Muscle of arm (tissue), 1 donor: ENCODE measurements at regions not wholly inside any gene's neighbourhood (a gene's known extent, or its start where the extent isn't known, plus 50 kb on each side); places are given as distances from the start of the nearest gene placed in this dataset.

Source experiments
- DNase-seq: peaks from one replicate; pipeline ENCODE4 v3.0.0-alpha.2; 2013

DNA sequence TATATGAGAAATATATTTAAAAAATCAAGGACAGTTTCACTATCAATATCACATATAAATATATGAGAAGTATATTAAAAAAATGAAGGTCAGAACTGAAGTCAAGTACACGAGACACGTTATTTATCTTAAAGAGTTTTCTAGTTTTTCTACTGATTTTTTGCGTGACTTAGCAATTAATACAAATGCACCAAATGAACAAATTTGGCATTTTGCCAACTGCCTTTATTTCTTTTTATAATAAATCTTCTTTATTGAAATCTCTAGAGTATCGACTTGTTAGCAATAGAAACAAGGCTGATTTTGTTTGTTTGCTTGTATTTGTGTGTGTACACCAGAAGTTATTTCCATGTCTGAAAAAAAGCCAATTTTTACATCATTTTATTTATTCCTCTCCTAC lies 1684.7 kb upstream of the RAG2 start:
- DNase-seq, result no peak

DNA sequence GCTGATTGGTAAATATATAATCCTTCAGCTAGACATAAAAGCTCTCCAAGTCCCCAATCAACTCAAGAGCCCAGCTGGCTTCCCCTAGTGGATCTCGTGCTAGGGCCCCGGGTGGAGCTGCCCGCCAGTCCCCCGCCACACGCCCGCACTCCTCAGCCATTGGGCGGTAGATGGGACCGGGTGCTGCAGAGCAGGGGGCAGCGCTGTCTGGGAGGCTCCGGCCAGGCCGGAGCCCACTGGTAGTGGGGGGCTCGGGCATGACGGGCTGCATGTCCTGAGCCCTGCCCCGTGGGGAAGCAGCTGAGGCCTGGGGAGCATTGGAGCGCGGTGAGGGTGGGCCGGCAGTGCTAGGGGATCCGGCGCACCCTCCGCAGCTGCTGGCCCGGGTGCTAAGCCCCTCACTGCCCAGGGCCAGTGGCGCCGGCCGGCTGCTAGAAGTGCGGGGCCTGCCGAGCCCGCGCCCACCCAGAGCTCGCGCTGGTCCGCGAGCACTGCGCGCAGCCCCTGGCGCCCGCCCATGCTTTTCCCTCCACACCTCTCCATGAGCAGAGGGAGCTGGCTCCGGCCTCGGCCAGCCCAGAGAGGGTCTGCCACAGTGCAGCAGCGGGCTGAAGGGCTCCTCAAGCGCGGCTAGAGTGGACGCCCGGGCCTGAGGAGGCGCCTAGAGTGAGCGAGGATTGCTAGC lies 1680.6 kb upstream of the RAG2 start:
- no peak for DNase-seq

DNA sequence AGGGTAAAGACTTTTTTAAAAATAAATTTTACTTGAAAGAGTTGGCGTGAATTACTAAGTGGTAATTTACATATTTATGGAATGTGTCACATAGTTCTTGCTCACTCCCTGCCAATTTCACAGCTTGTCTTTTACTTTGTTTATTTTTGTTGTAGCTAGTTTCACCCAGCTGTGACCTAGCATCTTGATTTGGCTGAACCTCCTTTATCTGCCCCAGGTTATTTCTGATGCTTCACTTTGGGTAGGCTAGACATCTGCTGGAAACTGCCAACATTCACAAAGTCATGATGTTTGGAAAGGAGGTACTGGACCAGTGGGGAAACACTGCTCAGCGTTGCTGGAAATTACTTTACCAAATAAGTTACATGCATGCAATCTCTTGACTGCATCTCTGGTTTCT lies 1676.0 kb upstream of the RAG2 start:
- no peak for DNase-seq

DNA sequence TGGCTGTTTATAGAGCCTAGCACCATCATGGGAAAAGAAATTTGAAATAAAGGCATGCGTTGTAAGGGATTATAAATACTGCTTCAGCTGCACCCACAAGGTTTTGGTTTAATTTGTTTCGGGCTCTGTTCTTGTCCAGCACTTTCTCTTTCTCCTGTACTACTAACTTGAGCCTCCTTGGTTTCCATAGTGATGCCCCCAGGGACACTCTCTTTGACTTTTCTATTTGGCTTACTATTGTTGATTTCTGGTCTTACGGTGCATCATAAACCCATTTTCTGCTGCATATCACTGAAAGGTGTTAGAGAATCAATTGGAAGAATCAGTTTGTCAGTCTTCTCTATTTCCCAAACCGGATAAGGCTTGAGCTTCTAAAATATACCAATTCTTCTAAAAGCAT lies 1674.3 kb upstream of the RAG2 start:
- peak; percentile 15 for DNase-seq

DNA sequence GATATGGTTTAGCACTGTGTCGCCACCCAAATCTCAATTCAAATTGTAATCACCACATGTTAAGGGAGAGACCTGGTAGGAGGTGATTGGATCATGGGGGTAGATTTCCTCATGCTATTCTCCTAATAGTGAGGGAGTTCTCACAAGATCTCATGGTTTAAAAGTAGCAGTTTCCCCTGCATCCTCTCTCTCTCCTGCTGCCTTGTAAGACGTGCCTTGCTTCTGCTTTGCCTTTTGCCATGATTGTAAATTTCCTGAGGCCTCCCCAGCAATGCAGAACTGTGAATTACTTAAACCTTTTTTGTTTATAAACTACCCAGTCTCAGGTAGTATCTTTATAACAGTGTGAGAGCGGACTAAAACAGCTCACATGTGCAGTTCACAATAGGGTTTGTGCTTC lies 1668.7 kb upstream of the RAG2 start:
- DNase-seq, result no peak

DNA sequence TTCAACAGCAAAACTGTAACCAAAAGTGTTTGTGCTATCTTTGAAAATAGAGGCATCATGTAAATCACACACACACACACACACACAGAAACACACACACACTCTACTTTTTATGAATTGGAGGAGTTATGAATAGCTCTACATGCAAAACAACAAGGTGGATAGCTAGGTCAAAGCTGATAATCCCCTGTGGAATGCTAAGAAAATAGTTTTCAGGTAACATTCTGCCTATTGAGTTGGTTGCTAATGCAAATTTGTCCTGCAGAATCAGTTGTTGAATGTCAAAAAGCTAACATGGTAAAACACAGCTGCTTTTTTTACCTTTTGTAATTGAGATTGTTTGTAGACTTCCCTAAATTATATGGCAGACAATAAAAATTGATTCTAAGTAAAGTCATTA lies 1658.4 kb upstream of the RAG2 start:
- no peak for DNase-seq

DNA sequence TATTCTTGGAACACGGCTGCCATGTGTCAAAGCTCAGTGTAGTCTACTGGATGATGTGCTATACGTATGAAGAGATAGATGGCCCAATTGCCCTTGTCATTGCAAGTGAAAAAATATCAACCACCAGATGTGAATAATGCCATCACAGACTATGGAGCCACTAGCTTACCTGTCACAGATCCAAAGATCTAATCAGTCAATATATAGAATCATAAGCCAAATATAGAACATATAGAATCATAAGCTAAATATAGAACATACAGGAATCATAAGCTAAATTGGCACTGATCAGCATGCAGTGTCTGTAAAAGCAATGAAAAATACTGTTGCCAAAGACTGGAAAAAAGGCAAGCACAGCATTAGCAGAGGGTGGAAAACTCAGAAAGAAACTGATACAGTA lies 1656.9 kb upstream of the RAG2 start:
- no peak for DNase-seq

DNA sequence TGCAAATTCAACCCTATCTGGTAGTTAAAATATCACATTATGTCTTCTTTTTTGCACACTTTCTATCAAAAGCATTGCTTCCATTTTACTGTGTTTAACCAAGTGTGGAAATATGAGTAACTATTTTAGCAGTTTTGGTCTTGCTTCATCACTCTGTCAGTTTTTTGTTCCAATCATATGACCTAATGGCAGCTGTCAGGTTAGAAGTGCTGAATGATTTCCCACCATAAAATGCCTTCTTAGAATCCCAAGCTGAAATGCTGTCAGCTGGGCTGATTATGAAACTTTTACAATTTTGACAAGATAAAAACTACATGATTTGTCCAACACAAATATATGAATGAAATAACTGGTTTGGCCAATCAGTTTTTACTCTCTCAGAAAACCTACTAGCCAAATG lies 1654.6 kb upstream of the RAG2 start:
- DNase-seq, result no peak

DNA sequence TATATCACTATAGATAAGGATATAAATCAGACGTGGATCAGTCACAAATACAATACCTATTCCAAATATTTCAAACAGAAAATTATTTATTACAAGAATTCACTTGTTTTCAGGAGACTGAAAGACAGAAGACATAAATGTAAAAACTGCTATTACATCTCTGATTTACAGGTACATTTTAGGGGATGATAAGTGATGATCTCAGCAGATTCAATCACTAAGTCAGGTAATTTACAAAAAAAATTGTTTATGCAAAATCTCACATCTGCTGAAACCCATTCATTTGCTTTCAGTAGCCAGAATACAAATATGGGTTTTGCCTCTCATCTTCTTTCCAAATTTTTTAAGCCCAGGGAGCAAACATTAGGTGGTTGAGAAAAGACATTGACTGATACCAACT lies 1648.4 kb upstream of the RAG2 start:
- no peak for DNase-seq

DNA sequence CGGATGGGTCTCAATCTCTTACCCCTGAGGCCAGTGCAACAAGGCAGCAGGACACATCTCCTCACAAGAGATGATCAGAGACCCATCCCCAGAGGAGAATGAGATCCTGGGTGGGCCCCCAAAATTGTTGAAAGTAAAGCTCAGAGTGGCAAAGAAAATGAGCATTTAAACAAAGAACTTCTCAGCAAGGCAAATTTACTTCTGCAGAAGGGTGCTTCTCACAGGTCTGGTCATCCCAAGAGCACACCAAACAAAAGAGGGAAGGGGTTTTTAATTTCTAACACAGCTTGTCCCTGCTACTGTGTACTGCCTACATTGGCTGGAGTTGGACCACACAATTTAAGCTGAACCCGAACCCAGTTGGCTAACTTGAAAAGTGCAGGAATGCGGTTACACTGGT lies 1628.6 kb upstream of the RAG2 start:
- no peak for DNase-seq

DNA sequence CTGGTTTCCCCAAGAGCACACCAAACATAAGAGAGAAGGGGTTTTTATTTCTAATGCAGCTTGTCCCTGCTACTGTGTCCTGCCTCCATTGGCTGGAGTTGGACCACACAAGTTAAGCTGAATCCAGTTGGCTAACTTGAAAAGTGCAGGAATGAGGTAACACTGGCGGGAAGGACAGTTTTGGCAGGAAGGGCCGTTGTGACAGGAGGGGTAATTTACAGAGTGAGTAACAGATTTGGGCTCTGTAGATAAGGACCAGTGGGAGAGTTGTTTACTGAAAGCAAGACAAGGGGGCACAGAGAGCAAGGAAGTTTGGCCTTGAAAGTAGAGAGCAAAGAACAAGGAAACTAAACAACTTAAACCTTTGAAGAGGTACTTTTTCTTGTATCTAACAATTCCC lies 1623.3 kb upstream of the RAG2 start:
- DNase-seq, result no peak

DNA sequence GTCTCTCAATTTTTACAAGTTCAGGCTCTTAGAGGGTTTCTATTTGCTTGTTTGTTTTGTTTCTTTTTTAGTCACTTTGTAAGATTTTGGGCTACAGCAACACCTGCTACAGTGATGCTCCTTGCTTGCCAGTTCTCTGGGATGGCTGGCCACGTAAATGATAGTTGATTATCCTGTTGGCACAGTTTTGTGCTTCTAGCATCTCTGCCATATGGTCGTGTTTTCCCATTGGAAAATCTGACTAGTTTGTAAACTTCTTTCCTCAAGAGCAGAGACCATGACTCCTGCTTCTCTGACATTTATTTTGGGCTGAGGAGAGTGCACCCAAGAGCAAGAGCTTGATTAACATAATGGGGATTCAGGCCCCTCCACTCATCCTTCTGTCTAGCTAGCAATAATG lies 1621.6 kb upstream of the RAG2 start:
- no peak for DNase-seq

DNA sequence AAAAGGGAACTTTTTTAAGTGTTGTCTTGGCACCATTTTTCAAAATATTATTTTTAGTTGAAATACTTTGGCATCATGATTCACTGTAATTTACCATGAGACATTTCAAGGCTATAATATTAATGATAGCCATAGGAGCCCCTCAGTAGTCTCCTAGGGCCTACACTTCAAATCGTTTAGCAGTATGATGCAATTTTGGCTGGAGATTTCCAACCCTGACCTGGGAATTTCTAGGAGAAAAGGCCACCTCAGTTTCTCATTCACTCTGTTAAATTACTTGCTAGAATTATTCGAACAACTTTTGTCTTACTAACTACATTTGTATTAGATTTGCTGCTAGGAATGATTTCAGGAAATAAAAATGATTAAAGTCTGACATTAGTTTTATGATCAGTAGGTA lies 1610.9 kb upstream of the RAG2 start:
- no peak for DNase-seq

DNA sequence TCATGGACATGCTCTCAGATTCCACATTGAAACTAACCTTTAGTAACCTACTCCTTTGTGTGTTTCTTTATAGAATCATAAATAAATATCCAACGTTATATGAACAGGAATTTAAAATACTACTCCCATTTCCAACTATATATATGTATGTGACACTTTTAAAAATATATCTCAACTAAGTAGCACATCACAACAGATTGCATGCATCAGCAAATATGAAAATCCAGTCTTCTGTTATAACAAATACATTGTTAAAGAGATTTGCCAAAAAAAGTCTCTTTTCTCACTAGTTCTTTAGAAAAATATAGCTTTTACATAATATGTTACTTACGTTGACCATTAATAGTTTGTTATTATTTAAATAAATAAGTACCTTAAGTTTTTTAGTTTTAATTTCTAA lies 1608.6 kb upstream of the RAG2 start:
- no peak for DNase-seq

DNA sequence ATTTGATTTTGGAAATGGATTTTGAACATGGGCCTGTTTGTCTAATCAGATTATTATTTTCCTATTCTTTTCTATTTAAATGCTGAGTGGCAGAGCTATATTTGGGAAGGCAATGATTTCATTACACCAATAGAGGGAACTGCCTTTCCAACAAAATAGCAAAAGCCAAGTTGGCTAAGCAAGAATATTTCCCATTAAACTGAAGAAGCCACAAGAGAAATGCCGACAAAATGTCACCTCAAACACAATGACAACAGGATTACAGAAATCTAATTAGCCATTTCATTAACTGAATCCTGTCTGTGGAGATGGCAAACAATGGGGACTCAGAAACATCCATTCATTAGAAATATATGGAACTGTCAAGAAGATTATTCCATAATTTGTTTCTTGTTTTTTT lies 1593.1 kb upstream of the RAG2 start:
- DNase-seq, result no peak

DNA sequence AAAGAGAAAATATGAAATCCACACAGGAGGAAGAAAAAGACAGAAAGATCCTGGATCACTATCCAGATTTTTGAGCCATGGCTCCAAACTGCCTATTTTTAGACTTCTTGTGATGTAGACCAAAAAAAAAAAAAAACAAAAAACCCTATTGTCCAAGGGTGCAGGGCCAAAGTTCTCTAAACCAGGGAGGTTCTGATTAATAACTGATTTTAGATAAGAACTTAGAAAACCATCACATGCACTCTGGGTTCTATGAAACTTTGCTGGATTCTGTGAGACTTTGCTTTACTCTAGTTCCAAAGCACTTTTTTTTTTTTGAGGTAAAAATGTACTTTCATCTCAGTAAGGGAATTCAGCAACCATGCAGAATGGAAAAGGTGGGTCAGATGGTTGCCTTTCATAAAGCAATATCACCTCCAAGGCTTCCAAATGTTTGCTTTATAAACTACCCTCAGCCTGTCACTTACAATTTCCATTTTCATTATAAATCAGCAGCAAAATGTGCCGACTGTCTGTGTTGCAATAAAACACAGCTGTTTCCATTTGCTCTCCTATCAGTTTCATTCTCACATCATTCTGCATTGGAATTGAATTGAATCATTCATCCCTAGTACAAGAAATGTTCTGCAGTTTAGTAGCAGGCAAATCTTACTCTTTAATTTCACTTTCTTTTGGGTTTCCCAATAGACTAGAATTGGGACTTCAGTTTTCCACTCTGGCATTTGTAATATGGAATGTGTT lies 1584.3 kb upstream of the RAG2 start:
- peak; percentile 9 for DNase-seq

DNA sequence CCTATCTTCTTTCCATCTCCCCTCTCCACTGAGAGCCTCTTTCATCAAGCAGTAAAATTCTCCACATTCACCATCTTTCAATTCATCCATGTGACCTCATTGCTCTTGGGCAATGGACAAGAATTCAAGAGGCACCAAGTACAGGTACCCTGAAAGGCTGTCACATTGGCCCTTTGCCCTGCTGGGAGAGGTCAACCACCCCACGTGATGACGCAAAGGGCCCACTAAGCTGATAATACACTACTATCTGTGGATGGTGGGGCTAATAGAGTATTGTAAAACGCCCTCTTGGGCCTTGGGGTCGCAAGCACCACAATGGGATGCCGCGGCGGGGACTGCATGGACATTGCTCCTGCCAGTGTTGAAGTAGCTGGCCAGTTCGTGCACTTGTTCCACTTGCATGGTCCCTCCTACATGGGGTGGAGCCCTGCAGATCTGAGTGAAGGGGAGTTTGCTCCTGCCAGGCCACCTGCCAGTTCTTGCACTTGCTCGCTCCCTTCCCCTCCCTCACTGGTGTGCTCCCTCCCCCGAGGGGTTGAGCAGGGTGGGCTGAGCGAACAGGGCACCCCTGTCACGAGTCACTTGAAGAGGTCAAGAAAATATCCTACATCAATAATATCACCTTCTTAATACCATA lies 1578.8 kb upstream of the RAG2 start:
- no peak for DNase-seq

DNA sequence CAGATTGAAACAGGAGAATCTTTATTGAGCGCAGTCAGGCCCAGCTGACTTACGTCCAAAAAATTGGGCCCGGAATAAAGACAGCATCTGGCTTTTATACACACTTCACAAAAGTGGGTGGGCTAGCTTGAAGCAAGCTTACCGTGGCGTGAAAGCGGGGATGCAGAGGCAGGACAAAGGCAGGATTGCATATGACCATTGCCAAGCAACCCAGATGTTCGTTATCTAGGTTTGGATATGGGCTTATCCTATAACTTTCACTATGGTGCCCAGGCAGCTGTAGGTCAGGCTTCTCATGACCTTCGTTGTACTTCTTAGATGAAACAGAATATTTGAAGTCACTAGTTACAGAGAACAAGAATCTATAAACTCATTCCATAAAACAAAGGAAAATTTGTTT lies 1575.6 kb upstream of the RAG2 start:
- DNase-seq, result no peak

DNA sequence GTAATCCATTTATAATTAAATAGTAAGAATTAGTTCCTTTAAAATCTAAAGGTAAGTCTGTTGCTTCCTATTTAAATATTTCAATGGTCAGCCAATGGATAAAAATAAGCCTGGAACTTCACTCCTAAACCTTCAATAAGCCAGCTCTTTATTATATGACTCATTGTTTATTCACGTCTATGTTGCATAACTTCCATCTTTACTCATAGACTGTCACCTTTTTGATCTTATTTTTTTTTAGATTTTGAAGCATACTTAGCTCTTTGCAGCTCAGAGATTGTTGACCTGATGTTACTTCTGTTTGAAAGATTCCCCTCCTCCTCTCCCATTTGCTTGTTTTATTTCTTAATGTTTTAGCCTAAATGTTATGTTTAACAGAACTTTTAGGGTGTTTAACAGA lies 1571.2 kb upstream of the RAG2 start:
- DNase-seq, result no peak

DNA sequence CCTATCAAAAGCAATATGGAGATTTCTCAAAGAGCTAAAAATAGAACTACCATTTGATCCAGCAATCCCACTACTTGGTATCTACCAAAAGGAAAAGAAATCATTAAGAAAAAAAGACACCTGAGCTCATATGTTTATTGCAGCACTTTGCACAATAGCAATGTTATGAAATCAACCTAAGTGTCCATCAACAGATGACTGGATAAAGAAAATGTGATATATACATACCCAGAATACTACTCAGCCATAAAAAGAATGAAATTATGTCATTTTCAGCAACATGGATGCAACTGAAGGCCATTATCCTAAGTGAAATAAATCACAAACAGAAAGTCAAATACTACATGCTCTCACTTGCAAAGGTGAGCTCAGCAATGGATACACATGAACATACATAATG lies 1565.5 kb upstream of the RAG2 start:
- no peak for DNase-seq

DNA sequence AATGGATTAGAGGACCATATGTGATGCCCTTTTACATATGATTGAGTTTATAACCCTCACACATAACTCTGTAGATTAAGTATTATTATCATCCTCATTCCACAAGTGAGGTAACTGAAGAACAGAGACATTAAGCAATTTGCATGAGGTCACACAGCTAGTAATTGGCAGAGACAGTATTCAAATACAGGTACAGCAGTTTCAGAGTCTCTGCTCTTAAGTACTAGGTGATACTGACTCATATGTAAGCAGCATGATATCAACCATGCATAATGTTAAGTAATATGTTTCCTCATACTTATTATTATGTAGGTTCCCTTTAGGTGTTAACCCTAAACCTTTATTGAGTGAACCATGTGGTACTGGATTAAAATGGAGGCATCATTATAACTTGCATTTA lies 1562.4 kb upstream of the RAG2 start:
- DNase-seq, result no peak

DNA sequence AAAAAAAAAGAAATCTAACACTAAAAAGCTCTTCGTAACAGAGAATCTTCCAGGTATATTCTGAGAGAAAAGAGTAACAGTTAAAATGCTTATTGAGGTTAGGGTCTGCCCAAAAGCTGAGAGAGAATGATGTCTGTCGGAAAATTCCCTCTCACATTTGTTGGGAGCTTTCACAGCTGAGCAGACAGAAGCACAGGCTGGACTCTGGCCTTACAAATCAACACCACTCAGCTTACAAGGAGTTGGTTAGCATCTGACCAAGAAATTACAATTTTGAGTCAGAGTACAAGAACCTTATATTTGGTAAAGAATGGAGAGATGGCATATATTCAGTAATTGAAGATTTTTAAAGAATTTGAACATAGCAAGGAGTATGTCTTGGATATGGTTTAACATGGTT lies 1561.0 kb upstream of the RAG2 start:
- no peak for DNase-seq

DNA sequence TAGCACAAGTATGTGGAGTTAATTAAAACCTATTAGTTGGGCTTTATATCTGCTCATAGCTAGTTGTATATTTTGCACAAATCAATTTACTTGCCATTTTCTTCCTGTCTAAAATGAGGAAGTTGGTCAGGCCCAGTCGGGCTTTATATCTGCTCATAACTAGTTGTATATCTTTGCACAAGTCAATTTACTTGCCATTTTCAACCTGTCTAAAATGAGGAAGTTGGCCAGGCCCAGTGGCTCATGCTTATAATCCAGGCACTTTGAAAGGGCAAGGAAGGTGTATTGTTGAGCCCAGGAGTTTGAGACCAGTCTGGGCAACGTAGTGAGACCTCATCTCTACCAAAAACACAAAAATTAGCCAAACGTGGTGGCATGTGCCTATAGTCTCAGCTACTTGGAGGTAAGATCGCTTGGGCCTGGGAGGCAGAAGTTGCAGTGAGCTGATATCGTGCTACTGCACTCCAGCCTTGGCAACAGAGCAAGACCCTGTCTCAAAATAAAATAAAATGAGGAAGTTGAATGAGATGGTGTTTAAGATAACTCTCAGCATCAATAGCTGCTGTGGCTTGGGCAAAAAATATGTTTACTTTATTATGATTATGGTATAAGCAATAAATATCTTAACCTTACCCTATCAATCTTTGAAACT lies 1558.6 kb upstream of the RAG2 start:
- no peak for DNase-seq
